IMR-90 (cell line): ENCODE measurements at regions not wholly inside any gene's neighbourhood (a gene's known extent, or its start where the extent isn't known, plus 50 kb on each side); places are given as distances from the start of the nearest gene placed in this dataset.

ENCODE experiments used
- ATAC-seq: fragments of 200-7000 bp; cut with Tn5 transposase; 2 replicates; pipeline ENCODE4 v1.9.1; 2020; ENCODE audit warnings: low read depth, mild to moderate bottlenecking, moderate library complexity
- BruUV-seq: library from RNA; stranded (reverse); fragments of 400-500 nt; replicated peaks from 2 replicates; lab custom pipeline; 2021; lab: Mats Ljungman, UMichigan
- CTCF ChIA-PET: fragments of 300-600 bp; formaldehyde crosslinking; extraction: SDS; loops from one replicate; lab custom pipeline; 2021; ENCODE audit warnings: antibody characterized with exemption; lab: Yijun Ruan, JAX
- POLR2A ChIA-PET: fragments of 300-600 bp; sonication (Branson Sonifier 250); formaldehyde crosslinking; loops from one replicate; lab custom pipeline; 2022; ENCODE audit warnings: antibody characterized with exemption; ENCODE audit not compliant: unreplicated experiment; lab: Charles Lee
- DNase-seq: peaks from one replicate; pipeline ENCODE4 v3.0.0; 2013
- H2AFZ ChIP-seq: replicated peaks from 2 replicates; pipeline ENCODE3; 2013; ENCODE audit warnings: low read length, mild to moderate bottlenecking; ENCODE audit not compliant: poor library complexity
- H2AK5ac ChIP-seq: 2 replicates; pipeline ENCODE4 v1.6.1; 2013; ENCODE audit warnings: low read depth, low read length, inconsistent platforms
- H2AK9ac ChIP-seq: replicated peaks from 2 replicates; pipeline ENCODE3; 2013; ENCODE audit warnings: mild to moderate bottlenecking, low read depth, low read length, moderate library complexity; ENCODE audit not compliant: poor library complexity
- H2BK120ac ChIP-seq: 2 replicates; pipeline ENCODE4 v1.6.1; 2013; ENCODE audit warnings: low read depth, low read length, inconsistent platforms
- H2BK15ac ChIP-seq: 3 replicates; pipeline ENCODE4 v1.6.1; 2013; ENCODE audit warnings: low read depth, low read length, inconsistent platforms
- H2BK20ac ChIP-seq: 2 replicates; pipeline ENCODE4 v1.6.1; 2013; ENCODE audit warnings: low read depth, mild to moderate bottlenecking, inconsistent platforms, low read length, moderate library complexity
- H2BK5ac ChIP-seq: 2 replicates; pipeline ENCODE4 v1.6.1; 2013; ENCODE audit warnings: mild to moderate bottlenecking, low read depth, low read length, inconsistent platforms; ENCODE audit not compliant: poor library complexity, severe bottlenecking
- H3K14ac ChIP-seq: replicated peaks from 2 replicates; pipeline ENCODE4 v1.6.1; 2013; ENCODE audit warnings: low read depth, low read length, inconsistent platforms
- H3K18ac ChIP-seq: 2 replicates; pipeline ENCODE4 v1.6.1; 2013; ENCODE audit warnings: low read depth, low read length, control low read depth
- H3K23ac ChIP-seq: 2 replicates; pipeline ENCODE4 v1.6.1; 2013; ENCODE audit warnings: low read depth, low read length, inconsistent platforms
- H3K27ac ChIP-seq: 2 replicates; pipeline ENCODE4 v1.5.1; 2013; ENCODE audit warnings: mild to moderate bottlenecking, control low read depth, low read length; ENCODE audit not compliant: insufficient read depth
- H3K27me3 ChIP-seq: 2 replicates; pipeline ENCODE4 v1.6.1; 2013; ENCODE audit warnings: low read length; ENCODE audit not compliant: control insufficient read depth, insufficient read depth
- H3K36me3 ChIP-seq: 2 replicates; pipeline ENCODE4 v1.6.1; 2013; ENCODE audit warnings: low read length, mixed read lengths; ENCODE audit not compliant: control insufficient read depth, insufficient read depth
- H3K4ac ChIP-seq: 2 replicates; pipeline ENCODE4 v1.6.1; 2013; ENCODE audit warnings: low read depth, low read length, inconsistent platforms
- H3K4me1 ChIP-seq: 2 replicates; pipeline ENCODE4 v1.6.1; 2013; ENCODE audit warnings: low read length, mixed read lengths; ENCODE audit not compliant: control insufficient read depth, insufficient read depth
- H3K4me2 ChIP-seq: 2 replicates; pipeline ENCODE4 v1.6.1; 2013; ENCODE audit warnings: low read depth, mild to moderate bottlenecking, control low read depth, low read length, moderate library complexity
- H3K4me3 ChIP-seq: 2 replicates; pipeline ENCODE4 v1.5.1; 2013; ENCODE audit warnings: low read depth, mild to moderate bottlenecking, control low read depth, low read length, moderate library complexity; ENCODE audit not compliant: insufficient read depth
- H3K56ac ChIP-seq: 2 replicates; pipeline ENCODE4 v1.6.1; 2013; ENCODE audit warnings: low read length, inconsistent platforms; ENCODE audit not compliant: insufficient read depth; ENCODE audit errors: extremely low read depth
- H3K79me1 ChIP-seq, 2 experiments: 2 replicates each; pipeline ENCODE4 v1.6.1; 2013; ENCODE audit warnings: low read length in 2 of 2, inconsistent platforms in 1 of 2, low read depth in 1 of 2
- H3K9ac ChIP-seq: 2 replicates; pipeline ENCODE4 v1.6.1; 2013; ENCODE audit warnings: low read depth, low read length, control low read depth
- H3K9me1 ChIP-seq: 2 replicates; pipeline ENCODE4 v1.6.1; 2013; ENCODE audit warnings: low read length, inconsistent platforms; ENCODE audit not compliant: insufficient read depth
- H3K9me3 ChIP-seq: 2 replicates; pipeline ENCODE4 v1.6.1; 2013; ENCODE audit warnings: low read length; ENCODE audit not compliant: control insufficient read depth, insufficient read depth
- H4K20me1 ChIP-seq: 2 replicates; pipeline ENCODE4 v1.6.1; 2013; ENCODE audit warnings: low read length, inconsistent platforms; ENCODE audit not compliant: insufficient read depth
- H4K5ac ChIP-seq: 2 replicates; pipeline ENCODE4 v1.6.1; 2013; ENCODE audit warnings: mild to moderate bottlenecking, low read depth, low read length, control low read depth
- H4K8ac ChIP-seq, 2 experiments: 2 replicates each; pipeline ENCODE4 v1.6.1; 2013; ENCODE audit warnings: low read depth in 2 of 2, low read length in 2 of 2, control low read depth in 1 of 2, inconsistent platforms in 1 of 2
- H4K91ac ChIP-seq: 2 replicates; pipeline ENCODE4 v1.6.1; 2013; ENCODE audit warnings: low read depth, low read length, inconsistent platforms; ENCODE audit not compliant: insufficient read depth
- BHLHE40 ChIP-seq: fragments of 150-350 bp; IDR thresholded peaks from 2 replicates; pipeline ENCODE4 v1.6.1; 2016; ENCODE audit warnings: mild to moderate bottlenecking, low read depth, low read length
- CEBPB ChIP-seq: IDR thresholded peaks from 2 replicates; pipeline ENCODE4 v1.6.1; 2012; ENCODE audit warnings: low read depth, low read length, improper control_type of control experiment
- CHD1 ChIP-seq: IDR thresholded peaks from 2 replicates; pipeline ENCODE4 v1.6.1; 2012; ENCODE audit warnings: low read depth, low read length, improper control_type of control experiment
- CTCF ChIP-seq: conservative IDR thresholded peaks from 2 replicates; pipeline ENCODE4 v1.5.1; 2012; ENCODE audit warnings: mild to moderate bottlenecking, low read depth, low read length, improper control_type of control experiment
- FOS ChIP-seq: fragments of 150-350 bp; IDR thresholded peaks from 2 replicates; pipeline ENCODE4 v1.6.1; 2016; ENCODE audit warnings: low read depth, low read length
- MAFK ChIP-seq: IDR thresholded peaks from 2 replicates; pipeline ENCODE4 v1.6.1; 2012; ENCODE audit warnings: low read depth, low read length, improper control_type of control experiment
- MAZ ChIP-seq: IDR thresholded peaks from 2 replicates; pipeline ENCODE4 v1.6.1; 2012; ENCODE audit warnings: low read depth, mild to moderate bottlenecking, low read length, improper control_type of control experiment, moderate library complexity, borderline replicate concordance
- MXI1 ChIP-seq: IDR thresholded peaks from 2 replicates; pipeline ENCODE4 v1.6.1; 2012; ENCODE audit warnings: low read depth, mild to moderate bottlenecking, low read length, moderate library complexity, borderline replicate concordance
- NFE2L2 ChIP-seq: fragments of 150-350 bp; IDR thresholded peaks from 2 replicates; pipeline ENCODE4 v1.6.1; 2016; ENCODE audit warnings: low read depth, mild to moderate bottlenecking, low read length
- POLR2A ChIP-seq: IDR thresholded peaks from 2 replicates; pipeline ENCODE4 v1.6.1; 2012; ENCODE audit warnings: mild to moderate bottlenecking, low read depth, low read length
- RAD21 ChIP-seq: IDR thresholded peaks from 2 replicates; pipeline ENCODE4 v1.6.1; 2012; ENCODE audit warnings: low read length, improper control_type of control experiment
- RCOR1 ChIP-seq: IDR thresholded peaks from 2 replicates; pipeline ENCODE4 v1.6.1; 2012; ENCODE audit warnings: mild to moderate bottlenecking, low read length, improper control_type of control experiment; ENCODE audit not compliant: insufficient replicate concordance
- RFX5 ChIP-seq: IDR thresholded peaks from 2 replicates; pipeline ENCODE4 v1.8.0; 2012; ENCODE audit warnings: low read depth, mild to moderate bottlenecking, low read length, moderate library complexity
- SMC3 ChIP-seq: fragments of 150-350 bp; IDR thresholded peaks from 2 replicates; pipeline ENCODE4 v1.6.1; 2016; ENCODE audit warnings: low read depth, mild to moderate bottlenecking, antibody characterized with exemption, low read length, moderate library complexity
- USF2 ChIP-seq: fragments of 150-350 bp; IDR thresholded peaks from 2 replicates; pipeline ENCODE4 v1.6.1; 2017; ENCODE audit warnings: mild to moderate bottlenecking, antibody characterized with exemption, low read length, low read depth
- dilution Hi-C: fragments of 300-500 bp; cut with HindIII; formaldehyde crosslinking; loops from one replicate; pipeline ENCODE4 v1.14.3; 2018; ENCODE audit warnings: low sequenced_read_pairs; ENCODE audit not compliant: unreplicated experiment
- in situ Hi-C: fragments of 300-500 bp; cut with MboI; formaldehyde crosslinking; loops from 3 replicates; pipeline ENCODE4 v1.14.3; 2019; ENCODE audit warnings: low sequenced_read_pairs, inconsistent platforms, mixed read lengths
- intact Hi-C: fragments of 100-400 bp; cut with micrococcal nuclease; formaldehyde crosslinking; loops from 2 replicates; pipeline ENCODE4 v1.10.0; 2022
- TF ChIP-seq, protein P1 (sequence below): fragments of 150-350 bp; IDR thresholded peaks from 2 replicates; pipeline ENCODE4 v1.6.1; 2016; ENCODE audit warnings: low read depth, mild to moderate bottlenecking, low read length, moderate library complexity, borderline replicate concordance

- H3K18ac ChIP-seq: no peak overlapping the region
- H2AFZ ChIP-seq: no peak overlapping the region
- DNase-seq: no peak
- no peak overlapping the region for H4K91ac ChIP-seq
- H3K4me2 ChIP-seq: no peak overlapping the region
- no peak for TF ChIP-seq CEBPB
- no peak for TF ChIP-seq CHD1
- no peak for TF ChIP-seq CTCF
- no peak for TF ChIP-seq POLR2A
- no peak for TF ChIP-seq RFX5
- no peak for TF ChIP-seq MAZ
- no peak for TF ChIP-seq NFE2L2
- TF ChIP-seq SMC3: no peak
- no peak for TF ChIP-seq RCOR1
- no peak for TF ChIP-seq USF2
- no peak for TF ChIP-seq RAD21
- no peak for TF ChIP-seq FOS
- TF ChIP-seq BHLHE40: no peak
- no peak for TF ChIP-seq MXI1
- no peak for TF ChIP-seq MAFK
- TF ChIP-seq, protein P1, sequence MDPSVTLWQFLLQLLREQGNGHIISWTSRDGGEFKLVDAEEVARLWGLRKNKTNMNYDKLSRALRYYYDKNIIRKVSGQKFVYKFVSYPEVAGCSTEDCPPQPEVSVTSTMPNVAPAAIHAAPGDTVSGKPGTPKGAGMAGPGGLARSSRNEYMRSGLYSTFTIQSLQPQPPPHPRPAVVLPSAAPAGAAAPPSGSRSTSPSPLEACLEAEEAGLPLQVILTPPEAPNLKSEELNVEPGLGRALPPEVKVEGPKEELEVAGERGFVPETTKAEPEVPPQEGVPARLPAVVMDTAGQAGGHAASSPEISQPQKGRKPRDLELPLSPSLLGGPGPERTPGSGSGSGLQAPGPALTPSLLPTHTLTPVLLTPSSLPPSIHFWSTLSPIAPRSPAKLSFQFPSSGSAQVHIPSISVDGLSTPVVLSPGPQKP: no peak
- H4K20me1 ChIP-seq: no peaks in the 10 kb centered on the region
- in situ Hi-C loops (no loop called here), dilution Hi-C loops (no loop called here), intact Hi-C loops (no loop called here)
- H3K27ac ChIP-seq: no peak overlapping the region
- no peak overlapping the region for H3K23ac ChIP-seq
- ChIA-PET CTCF (no interaction called here), POLR2A (no interaction called here)
- no peaks in the 10 kb centered on the region for H3K9me1 ChIP-seq
- H3K4me3 ChIP-seq: no peak overlapping the region
- no peak overlapping the region for H4K8ac ChIP-seq
- no peak overlapping the region for H3K4ac ChIP-seq
- H3K36me3 ChIP-seq: no peaks in the 10 kb centered on the region
- no peaks in the 10 kb centered on the region for H3K9me3 ChIP-seq
- H2BK20ac ChIP-seq: no peak overlapping the region
- ATAC-seq: no peak
- H3K56ac ChIP-seq: no peak overlapping the region
- no peak overlapping the region for H2AK9ac ChIP-seq
- H3K79me1 ChIP-seq: no peaks in the 10 kb centered on the region
- H3K27me3 ChIP-seq: no peaks in the 10 kb centered on the region; the same call in 1 of the 2 replicates
- no peak overlapping the region for H4K5ac ChIP-seq
- no peak overlapping the region for H2BK15ac ChIP-seq
- no peak overlapping the region for H2AK5ac ChIP-seq
- H3K14ac ChIP-seq: no peak overlapping the region
- no peak overlapping the region for H2BK5ac ChIP-seq
- no peak overlapping the region for H3K9ac ChIP-seq
- H2BK120ac ChIP-seq: no peak overlapping the region
- BruUV-seq: no TSS peak
- H3K4me1 ChIP-seq: no peaks in the 10 kb centered on the region
These were observed 311.0 kb downstream of the TMEM167A start for GRCh38 chr5:82766206-82766605.
